ENCODE measurements at regions not wholly inside any gene's neighbourhood (a gene's known extent, or its start where the extent isn't known, plus 50 kb on each side); places are given as distances from the start of the nearest gene placed in this dataset.

GRCh38 chr13:34435338-34435737, 506.7 kb upstream of the NBEA start:
- TF ChIP-seq, protein P1, sequence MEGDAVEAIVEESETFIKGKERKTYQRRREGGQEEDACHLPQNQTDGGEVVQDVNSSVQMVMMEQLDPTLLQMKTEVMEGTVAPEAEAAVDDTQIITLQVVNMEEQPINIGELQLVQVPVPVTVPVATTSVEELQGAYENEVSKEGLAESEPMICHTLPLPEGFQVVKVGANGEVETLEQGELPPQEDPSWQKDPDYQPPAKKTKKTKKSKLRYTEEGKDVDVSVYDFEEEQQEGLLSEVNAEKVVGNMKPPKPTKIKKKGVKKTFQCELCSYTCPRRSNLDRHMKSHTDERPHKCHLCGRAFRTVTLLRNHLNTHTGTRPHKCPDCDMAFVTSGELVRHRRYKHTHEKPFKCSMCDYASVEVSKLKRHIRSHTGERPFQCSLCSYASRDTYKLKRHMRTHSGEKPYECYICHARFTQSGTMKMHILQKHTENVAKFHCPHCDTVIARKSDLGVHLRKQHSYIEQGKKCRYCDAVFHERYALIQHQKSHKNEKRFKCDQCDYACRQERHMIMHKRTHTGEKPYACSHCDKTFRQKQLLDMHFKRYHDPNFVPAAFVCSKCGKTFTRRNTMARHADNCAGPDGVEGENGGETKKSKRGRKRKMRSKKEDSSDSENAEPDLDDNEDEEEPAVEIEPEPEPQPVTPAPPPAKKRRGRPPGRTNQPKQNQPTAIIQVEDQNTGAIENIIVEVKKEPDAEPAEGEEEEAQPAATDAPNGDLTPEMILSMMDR (tag by site-specific recombination; IDR thresholded peaks at IDR 0.05), result no peak
- TF ChIP-seq ATF2 (tag by site-specific recombination; IDR thresholded peaks at IDR 0.05; ENCODE audit: low read depth), result no peak
